HG03571 (cell line): ENCODE measurements at regions not wholly inside any gene's neighbourhood (a gene's known extent, or its start where the extent isn't known, plus 50 kb on each side); places are given as distances from the start of the nearest gene placed in this dataset.

Source experiments
- ATAC-seq: cut with Tn5 transposase; IDR thresholded peaks from one replicate; pipeline ENCODE4 v1.9.1; 2021; ENCODE audit not compliant: unreplicated experiment

DNA sequence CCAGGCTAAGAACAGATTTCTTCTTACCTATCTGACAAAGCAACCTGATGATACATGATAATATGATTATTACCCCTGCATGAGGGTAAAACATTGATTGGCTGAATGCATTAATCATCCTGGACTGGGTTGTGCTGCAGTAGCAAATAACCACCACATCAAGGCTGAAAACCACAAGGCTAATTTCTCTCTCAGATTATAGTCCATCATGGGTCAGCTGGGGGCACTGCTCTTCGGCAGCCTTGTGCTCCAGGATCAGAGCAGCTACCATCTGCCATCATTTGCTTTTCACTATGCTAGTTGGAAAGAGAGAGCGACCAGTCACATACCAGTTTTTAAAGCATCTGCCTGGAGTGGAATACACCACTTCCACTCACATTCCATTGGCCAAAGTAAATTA is 383.5 kb downstream of the RASEF start:
- ATAC-seq, result no peak

DNA sequence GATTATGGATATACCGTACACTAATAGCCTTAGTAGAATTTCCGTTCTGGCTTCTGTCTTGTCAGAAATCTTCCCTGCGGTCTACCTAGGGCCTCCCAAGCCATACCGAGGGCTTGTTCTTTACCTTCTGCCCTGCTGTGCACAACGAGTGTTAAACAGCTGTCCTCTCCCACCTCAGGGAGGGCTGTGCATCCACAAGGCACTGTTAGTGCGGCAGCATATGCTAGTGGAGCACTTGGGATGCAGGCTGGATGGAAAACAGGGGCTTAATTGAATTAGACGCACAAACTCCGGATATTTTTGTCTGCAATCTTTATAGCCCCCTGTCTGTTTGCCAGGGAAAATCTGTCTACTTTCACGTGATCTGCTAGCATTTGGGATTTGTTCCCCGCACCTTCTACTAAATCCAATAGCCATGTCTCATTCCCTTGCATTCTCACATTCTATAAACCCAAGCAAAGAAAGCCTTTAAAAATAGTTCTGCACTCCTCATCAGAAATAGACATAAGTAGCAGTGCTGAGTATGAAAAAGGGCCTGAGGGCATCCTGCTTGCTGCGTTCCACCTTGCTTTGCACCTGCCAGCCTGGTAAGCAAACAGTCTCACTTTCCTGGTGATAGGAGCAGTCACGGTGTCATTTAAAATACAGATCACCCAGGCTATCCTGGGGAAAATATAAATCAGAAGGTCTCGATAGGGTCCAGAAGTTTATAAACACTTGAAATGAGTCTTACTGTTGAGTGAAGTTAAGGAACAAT is 382.6 kb downstream of the RASEF start:
- no peak for ATAC-seq

DNA sequence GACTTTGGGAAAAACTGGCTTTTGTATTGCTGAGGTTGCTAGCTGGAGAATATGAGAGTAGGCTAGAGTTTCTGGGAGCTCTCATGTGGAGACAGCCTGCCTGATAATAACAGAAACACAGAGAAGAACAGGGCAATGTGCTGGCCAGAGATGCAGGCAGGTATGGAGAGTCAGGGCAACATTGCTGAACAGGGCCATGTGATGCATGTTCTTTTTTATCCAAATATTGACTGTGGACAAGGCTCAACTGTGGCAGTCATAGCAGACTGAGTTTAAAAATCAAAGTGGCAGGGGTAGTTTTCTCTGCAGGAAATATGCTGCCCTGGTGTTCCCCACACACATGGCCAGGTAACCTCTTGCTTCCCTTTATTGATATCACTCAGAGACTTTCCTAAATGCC is 381.1 kb downstream of the RASEF start:
- no peak for ATAC-seq

- ATAC-seq, result no peak
Measured at GRCh38 chr9:82682431-82682830, 380.5 kb downstream of the RASEF start.

DNA sequence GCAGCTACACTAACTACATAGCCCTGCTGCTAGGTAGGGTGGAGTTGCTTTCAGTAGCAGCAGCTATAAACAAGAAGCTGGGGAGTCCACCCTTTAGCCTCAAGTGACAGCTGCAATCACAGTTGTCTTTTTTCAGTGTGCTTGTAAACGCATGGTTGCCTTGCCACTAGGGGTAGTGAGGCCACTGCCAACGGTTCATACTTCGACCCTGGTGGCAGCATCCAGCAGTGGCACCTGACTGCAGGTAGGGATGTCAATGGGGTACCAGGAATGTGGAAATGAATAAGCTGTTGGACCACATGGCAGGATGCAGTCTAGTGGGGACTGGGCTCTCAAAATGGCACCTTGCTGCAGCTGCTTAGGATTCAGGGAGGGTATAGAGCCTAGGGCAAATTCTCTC is 367.2 kb downstream of the RASEF start:
- no peak for ATAC-seq

DNA sequence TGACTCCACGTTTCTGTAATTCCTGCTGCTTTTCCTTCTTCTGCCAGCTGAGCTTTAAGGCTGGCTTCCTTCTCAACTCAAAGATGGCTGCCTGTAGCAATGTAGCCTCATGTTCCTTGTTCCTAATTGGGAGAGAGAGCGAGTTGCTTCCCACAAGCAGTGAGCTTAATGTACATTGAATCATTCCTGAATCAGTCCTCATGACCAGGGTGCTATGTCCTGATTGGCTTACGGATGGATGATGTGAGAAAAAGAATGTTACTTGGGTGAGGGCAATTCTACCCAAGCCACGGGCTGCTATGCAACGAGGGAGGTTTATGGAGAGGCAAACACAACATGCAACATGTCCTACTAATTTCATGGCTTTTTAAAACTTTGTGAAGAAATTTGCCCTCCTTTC is 356.2 kb downstream of the RASEF start:
- ATAC-seq, result no peak

- no peak for ATAC-seq
Measured at GRCh38 chr9:82716821-82717220, 346.1 kb downstream of the RASEF start.

DNA sequence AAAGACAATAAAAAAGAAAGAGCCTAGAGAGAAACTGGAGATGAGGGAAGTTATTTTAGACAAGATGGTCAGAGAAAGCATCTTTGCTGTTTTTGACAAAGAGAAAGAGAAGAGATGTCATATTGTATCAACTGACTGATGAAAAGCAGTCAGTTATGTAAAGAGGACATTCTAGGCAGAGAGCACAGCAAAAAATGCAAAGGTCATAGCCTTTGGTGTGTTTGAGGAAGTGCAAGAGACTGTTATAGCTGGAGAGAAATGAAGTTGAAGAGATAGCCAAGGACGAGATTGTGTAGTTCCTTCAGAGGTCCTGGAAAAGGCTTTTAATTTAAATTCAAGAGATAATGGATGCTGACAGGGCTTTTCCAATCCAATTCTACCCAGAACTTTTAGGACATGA is 342.4 kb downstream of the RASEF start:
- no peak for ATAC-seq

DNA sequence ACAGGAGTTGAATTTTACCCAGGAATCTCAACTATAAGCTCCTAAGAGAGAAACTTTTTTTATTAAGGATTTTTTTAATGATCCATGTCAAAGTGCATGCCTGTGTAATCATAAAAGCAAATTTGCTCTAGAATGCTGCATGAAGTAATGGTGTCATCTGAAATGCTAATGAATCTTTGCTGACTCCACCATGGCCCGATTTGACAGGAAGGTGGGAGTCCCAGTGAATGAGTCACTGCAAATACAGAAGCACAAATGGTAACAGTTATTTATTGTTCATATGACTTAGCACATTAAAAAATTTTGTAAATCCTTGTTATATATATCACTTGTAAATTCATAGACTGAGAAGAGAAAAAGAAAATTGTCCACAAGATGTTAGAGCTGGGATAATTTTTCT is 341.3 kb downstream of the RASEF start:
- no peak for ATAC-seq

GRCh38 chr9:82722051-82722450 is 340.9 kb downstream of the RASEF start:
- no peak for ATAC-seq

GRCh38 chr9:82722561-82722960 is 340.4 kb downstream of the RASEF start:
- no peak for ATAC-seq

DNA sequence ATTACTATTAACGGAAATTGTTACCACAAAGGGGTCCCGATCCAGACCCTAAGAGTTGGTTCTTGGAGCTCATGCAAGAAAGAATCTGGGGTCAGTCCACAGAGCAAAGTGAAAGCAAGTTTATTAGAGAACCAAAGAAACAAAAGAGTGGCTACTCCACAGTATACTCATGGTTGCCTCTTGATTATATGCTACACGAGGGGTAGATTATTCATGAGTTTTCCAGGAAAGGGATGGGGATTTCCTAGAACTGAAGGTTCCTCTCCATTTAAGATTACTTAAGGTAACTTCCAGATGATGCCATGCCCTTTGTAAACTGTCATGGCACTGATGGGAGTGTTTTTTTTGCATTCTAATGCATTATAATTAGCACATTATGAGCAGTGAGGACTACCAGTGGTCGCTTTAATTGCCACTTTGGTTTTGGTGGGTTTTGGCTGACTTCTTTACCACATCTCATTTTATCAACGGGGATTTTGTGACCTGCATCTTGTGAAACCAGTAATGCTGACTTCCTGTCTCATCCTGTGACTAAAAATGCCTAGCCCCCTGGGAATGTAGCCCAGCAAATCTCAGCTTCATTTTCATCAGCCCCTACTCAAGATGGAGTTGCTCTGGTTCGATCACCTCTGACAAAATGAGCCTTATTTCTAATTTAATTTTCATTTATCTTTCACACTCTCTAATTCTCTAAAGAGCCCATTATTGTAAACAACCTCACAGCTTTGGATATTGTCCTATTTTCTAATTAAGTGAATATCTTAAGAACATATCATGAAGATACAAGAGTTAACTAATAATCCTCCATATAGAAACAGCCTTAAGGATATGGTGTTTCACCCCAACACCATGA is 336.3 kb downstream of the RASEF start:
- ATAC-seq, result no peak

DNA sequence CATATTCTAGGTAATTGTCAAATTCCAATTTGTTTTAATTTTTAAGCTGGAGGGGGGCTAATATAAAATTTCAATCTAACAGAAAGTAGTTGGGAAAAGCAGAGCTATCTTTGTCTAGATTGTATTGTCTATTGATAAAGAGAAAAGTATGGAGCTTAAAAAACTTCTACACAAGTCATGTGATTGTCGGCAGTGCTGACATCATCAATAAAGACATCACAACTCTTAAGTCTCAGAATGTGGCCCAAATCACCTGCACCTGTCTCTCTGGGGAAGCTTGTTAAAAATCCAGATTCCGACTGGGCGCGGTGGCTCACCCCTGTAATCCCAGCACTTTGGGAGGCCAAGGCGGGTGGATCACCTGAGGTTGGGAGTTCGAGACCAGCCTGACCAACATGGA is 333.8 kb downstream of the RASEF start:
- ATAC-seq, result no peak

DNA sequence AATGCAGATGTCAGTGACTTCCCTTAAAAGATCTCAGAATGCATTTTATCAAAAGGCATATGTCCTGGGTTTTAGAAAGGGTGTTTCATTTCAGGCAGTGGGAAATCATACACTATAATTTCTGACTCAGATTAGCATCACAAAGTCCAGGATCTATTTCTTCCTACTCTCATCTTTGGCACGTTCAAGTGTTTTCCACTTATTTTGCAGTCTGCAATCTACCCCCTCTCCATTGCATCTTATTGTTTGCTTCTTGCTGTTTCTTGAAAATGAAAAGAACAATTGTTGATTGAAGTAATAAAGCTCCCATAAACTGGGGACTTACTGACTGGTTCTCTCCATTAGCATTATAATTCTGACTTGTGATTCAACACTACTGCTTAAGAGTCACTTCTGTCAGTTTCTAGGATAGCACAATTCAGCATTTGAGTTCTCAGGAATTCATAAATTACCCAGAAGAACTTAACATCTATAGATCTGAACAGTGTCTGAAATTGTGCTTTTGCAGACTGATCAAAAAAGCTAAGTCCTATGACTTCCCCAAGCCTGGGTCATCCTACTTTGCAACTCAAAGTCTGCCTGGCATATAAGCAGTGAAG is 332.9 kb downstream of the RASEF start:
- no peak for ATAC-seq

DNA sequence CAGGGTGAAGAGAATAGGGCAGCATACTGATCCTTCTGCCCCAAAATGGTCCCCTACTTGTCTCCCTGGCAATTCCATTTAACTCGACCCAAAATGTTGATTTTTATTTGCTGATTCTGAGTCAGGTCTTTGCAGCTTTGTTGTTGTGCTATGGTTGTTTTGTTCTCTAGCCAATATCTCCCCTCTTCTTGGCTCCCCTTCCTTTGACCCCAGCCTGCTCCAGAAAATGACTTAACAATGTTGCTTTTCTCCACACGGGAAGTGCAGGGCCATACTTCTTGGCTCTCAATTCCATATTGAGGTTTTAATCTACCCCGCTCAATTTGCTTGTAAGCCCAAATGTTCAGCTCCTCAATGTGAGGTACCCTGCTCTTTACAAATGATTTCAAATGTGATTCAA is 330.0 kb downstream of the RASEF start:
- no peak for ATAC-seq

DNA sequence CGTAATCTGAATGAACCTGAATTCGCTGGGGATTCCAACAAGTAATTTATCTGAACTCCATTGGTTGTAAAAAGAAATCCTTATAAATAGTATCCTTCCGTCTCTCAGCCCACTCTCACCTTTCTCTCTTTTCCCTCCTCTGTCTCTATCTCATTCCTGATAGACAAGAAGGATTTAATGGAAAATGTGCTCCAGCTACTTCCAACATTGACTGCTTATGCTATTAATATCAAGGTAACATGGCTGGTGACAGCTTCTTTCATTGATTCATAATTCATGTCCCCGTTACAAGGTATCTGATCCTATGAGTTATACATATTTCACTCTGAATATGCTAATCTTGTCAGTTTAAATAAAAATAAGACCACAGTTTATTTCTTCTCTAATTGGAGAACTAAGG is 326.8 kb downstream of the RASEF start:
- ATAC-seq, result no peak

DNA sequence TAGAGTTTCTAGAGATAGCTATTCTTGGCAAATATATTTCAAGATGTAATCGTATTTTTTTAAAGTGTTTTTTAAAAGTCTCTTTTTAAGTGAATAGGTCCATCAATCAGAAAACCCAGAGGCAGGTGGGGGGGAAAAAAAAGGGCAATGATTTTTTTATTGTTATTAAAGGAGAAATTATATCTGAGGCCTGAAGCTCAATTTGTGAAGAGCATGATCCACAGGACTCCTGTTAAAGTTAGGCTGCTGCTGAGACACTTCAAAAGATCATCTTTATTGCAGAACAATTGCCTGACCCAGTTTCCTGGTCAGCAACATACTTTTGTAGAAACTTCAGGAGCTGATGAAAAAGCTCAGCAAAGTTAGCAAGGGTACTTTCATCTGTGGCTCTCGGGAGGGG is 326.2 kb downstream of the RASEF start:
- no peak for ATAC-seq

DNA sequence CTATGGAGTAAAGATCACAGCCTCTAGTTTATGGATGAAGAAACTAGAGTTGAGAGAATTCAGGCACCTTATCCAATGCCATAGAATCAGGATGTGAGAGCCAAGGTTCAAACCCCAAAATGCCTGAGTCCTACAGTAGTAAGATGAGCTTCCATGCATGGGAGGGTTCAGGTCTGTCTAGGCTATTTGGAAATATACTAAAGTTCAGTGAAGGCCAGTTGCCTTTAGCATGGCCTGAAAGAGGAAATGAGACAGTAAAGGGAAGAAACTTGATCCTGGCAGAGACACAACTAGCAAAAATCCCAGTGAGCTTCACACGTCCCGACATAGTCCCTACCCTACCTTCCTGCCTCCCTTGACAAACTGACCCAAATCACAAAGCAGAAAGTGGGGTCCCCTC is 317.0 kb downstream of the RASEF start:
- no peak for ATAC-seq

- ATAC-seq, result no peak
Measured at GRCh38 chr9:82750411-82750913, 312.5 kb downstream of the RASEF start.

DNA sequence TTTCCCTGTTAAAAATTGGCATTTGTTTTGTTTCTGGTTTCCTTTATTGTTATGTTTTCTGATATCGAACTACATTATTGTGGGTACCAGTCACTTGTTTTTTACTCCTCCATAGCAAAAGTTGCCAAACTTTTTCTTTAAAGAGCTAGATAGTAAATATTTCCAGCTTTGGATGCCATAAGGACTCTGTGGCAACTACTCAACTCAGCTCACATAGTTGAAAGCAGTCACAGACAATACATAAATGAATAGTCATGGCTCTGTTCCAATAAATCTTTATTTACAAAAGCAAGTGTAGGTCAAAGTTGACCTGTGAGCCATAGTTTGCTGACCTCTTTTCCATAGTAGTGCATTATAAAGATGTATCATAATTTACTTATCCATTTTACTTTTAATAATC is 305.0 kb downstream of the RASEF start:
- ATAC-seq, result no peak

DNA sequence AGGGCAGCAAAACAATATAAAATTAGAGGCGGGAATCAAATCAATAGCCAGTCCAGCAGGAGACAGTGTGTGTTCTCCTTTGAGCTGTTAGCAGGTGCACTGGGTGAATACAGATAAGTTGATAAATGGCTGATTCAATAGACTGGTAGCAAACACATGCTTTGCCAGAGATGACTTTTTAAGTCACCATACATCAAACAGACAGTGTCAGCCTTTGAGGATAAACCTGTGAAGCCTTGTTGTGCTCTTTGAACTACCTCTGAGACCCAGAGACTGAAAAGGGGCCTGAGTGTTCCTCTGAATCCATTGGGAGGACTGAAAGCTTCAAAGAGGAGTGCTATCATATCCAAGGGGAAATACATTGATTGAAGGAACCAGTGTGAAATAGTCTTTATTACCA is 301.9 kb downstream of the RASEF start:
- no peak for ATAC-seq

DNA sequence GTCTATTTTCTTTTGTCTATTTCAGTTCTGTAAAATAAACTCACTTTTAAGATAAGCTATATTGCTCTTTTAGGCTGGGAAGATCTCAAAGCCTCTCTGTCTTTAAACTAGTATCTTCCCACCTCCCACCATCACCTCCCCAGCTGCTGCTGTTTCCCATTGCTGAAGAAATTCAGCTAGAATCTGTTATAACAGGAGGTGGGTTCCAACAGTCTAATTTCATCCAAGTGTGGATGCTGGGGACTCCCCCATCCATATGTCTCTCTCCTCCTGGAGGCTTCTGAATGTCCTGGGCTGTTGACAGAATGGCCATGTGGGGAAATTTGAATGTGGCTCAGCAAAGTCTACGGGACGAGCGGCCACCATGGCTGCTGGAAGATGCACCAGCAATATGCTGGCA is 301.0 kb downstream of the RASEF start:
- ATAC-seq, result no peak
